Activated CD4-positive, alpha-beta memory T cell treated with anti-CD3 and anti-CD28 coated beads, Interleukin-2, amount 10 ng/mL, durations not matched to agents 7 days and 5 days (primary cell): ENCODE measurements at regions not wholly inside any gene's neighbourhood (a gene's known extent, or its start where the extent isn't known, plus 50 kb on each side); places are given as distances from the start of the nearest gene placed in this dataset.

Source experiments
- CTCF ChIA-PET: fragments of 350-600 bp; sonication (Branson Sonifier 250); formaldehyde crosslinking; loops from one replicate; lab custom pipeline; 2021; ENCODE audit warnings: antibody characterized with exemption, inconsistent platforms; lab: Charles Lee
- POLR2A ChIA-PET: fragments of 350-600 bp; sonication (Branson Sonifier 250); formaldehyde crosslinking; loops from one replicate; lab custom pipeline; 2021; ENCODE audit warnings: antibody characterized with exemption; lab: Charles Lee
- DNase-seq: peaks from one replicate; pipeline ENCODE4 v3.0.0-alpha.2; 2020
- H3K27ac Mint-ChIP-seq: one replicate; pipeline ENCODE4 v1.8.0; 2021; ENCODE audit warnings: mild to moderate bottlenecking, mixed read lengths
- H3K27me3 Mint-ChIP-seq: one replicate; pipeline ENCODE4 v1.8.0; 2021; ENCODE audit warnings: mixed read lengths
- H3K36me3 Mint-ChIP-seq: one replicate; pipeline ENCODE4 v1.8.0; 2021; ENCODE audit warnings: low read depth, mixed read lengths
- H3K4me1 Mint-ChIP-seq: one replicate; pipeline ENCODE4 v1.8.0; 2021; ENCODE audit warnings: mixed read lengths
- H3K4me3 Mint-ChIP-seq: one replicate; pipeline ENCODE4 v1.8.0; 2021; ENCODE audit warnings: mild to moderate bottlenecking, mixed read lengths
- H3K9me3 Mint-ChIP-seq: one replicate; pipeline ENCODE4 v1.8.0; 2021; ENCODE audit warnings: mixed read lengths

GRCh38 chr5:173515526-173515925 lies 100.9 kb downstream of the BOD1 start:
- CTCF ChIA-PET = no interaction called here
- H3K36me3 Mint-ChIP-seq = no peaks in the 10 kb centered on the region

GRCh38 chr5:173514661-173515060 lies 101.8 kb downstream of the BOD1 start:
- POLR2A ChIA-PET = no interaction called here
- no peak overlapping the region for H3K4me3 Mint-ChIP-seq
- H3K4me1 Mint-ChIP-seq = peaks cover 13% of the 10 kb centered on the region
- H3K9me3 Mint-ChIP-seq = no peaks in the 10 kb centered on the region
- H3K27ac Mint-ChIP-seq = no peak overlapping the region
- H3K36me3 Mint-ChIP-seq = no peaks in the 10 kb centered on the region
- CTCF ChIA-PET = no interaction called here
- no peak for DNase-seq
- peaks cover 21% of the 10 kb centered on the region for H3K27me3 Mint-ChIP-seq

More at GRCh38 chr5:173515526-173515925, 100.9 kb downstream of the BOD1 start:
- POLR2A ChIA-PET = no interaction called here
- peaks cover 21% of the 10 kb centered on the region for H3K27me3 Mint-ChIP-seq
- H3K4me3 Mint-ChIP-seq = no peak overlapping the region
- H3K9me3 Mint-ChIP-seq = no peaks in the 10 kb centered on the region
- H3K27ac Mint-ChIP-seq = no peak overlapping the region
- peaks cover 13% of the 10 kb centered on the region for H3K4me1 Mint-ChIP-seq
- no peak for DNase-seq

DNA sequence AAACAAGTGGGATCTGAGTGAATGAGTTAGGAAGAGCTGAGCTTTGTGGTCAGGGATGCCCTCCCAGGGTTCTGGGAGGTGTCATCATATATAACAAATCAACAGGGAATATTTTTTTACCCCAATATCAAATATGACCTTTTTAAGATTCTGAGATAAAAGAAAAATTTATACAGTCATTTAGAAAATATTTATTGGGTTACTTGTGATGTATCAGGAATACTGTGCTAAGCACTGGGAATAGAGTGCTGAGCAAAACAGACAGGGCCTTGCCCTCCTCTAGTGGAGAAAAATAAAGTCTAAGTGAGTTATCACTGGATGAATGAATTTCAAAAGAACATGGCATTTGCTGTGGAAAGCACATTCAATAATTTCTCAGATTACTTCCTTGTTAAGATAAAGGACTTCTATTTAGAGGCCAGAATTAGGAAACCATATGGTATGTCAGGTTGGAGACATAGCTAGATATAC lies 102.9 kb downstream of the BOD1 start:
- Mint-ChIP-seq H3K4me1 (peaks cover 13% of the 10 kb centered on the region), H3K27me3 (peaks cover 19% of the 10 kb centered on the region), H3K9me3 (no peaks in the 10 kb centered on the region), H3K36me3 (no peaks in the 10 kb centered on the region), H3K27ac (no peak overlapping the region), H3K4me3 (no peak overlapping the region)
- CTCF ChIA-PET = no interaction called here
- no peak for DNase-seq
- POLR2A ChIA-PET = no interaction called here

DNA sequence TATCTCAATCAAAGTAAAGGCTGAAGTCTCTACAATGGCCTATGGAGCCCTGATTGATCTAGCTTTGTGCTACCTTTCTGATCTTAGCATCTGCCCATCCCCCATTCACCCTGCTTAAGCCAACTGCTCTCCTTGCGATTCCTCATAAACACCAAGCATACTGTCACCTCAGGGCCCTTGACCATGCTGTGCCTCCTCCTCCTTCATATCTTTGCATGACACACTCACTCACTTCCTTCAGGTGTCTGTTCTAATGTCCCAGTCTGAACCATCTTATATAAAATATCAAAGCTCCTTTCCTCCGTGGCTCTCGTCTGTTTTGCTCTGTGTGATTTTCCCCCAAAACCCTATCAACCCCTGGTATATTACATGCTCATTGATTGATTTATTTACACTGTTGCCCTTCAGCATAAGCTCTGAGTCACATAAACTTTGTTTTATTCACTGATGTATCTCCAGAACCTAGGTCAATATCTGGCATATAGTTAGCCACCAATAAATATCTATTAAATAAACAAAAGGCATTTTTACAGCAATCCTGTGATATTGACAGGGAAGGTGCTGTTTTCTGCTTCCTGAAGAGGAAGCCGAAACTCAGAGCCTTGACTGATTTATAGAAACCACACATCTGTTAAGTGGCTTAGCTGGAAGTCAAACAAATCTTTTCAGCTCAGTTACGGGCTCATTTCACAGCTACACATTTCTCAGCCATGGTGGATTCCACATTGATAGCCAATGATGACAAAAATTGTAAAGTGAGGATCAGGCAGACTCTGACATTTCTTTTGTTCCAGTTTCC lies 103.6 kb downstream of the BOD1 start:
- Mint-ChIP-seq H3K4me3 (no peak overlapping the region), H3K9me3 (no peaks in the 10 kb centered on the region), H3K4me1 (peaks cover 13% of the 10 kb centered on the region), H3K36me3 (no peaks in the 10 kb centered on the region), H3K27ac (no peak overlapping the region), H3K27me3 (peaks cover 18% of the 10 kb centered on the region)
- no peak for DNase-seq
- ChIA-PET POLR2A (no interaction called here), CTCF (no interaction called here)

DNA sequence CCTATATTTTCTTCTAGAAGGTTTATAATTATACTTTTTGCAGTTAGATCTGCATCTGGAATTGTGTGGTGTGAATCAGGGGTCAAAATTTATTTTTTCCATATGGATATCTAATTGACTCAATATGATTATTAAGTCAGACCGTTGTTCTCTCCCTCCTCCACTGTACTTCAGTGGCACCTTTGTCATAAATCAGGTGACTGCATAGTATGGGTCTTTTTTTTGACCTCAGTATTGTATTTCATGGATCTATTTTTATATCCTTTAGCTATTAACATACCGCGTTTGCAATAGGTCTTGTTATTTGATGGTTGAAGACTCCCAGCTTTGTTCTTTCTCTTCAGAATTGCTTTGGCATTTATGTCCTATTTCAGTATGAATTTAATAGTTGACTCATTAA lies 107.4 kb downstream of the BOD1 start:
- POLR2A ChIA-PET = no interaction called here
- no peak overlapping the region for H3K4me3 Mint-ChIP-seq
- CTCF ChIA-PET = no interaction called here

GRCh38 chr5:173507171-173507570 lies 109.3 kb downstream of the BOD1 start:
- no peak for DNase-seq
- Mint-ChIP-seq H3K4me1 (peaks cover 3% of the 10 kb centered on the region), H3K27ac (no peak overlapping the region), H3K4me3 (no peak overlapping the region), H3K9me3 (no peaks in the 10 kb centered on the region), H3K27me3 (peaks cover 5% of the 10 kb centered on the region), H3K36me3 (no peaks in the 10 kb centered on the region)
- ChIA-PET POLR2A (no interaction called here), CTCF (no interaction called here)

More for the DNA sequence above, 107.4 kb downstream of the BOD1 start:
- Mint-ChIP-seq H3K27ac (no peak overlapping the region), H3K4me1 (peaks cover 13% of the 10 kb centered on the region), H3K9me3 (no peaks in the 10 kb centered on the region), H3K36me3 (no peaks in the 10 kb centered on the region), H3K27me3 (peaks cover 17% of the 10 kb centered on the region)
- no peak for DNase-seq

DNA sequence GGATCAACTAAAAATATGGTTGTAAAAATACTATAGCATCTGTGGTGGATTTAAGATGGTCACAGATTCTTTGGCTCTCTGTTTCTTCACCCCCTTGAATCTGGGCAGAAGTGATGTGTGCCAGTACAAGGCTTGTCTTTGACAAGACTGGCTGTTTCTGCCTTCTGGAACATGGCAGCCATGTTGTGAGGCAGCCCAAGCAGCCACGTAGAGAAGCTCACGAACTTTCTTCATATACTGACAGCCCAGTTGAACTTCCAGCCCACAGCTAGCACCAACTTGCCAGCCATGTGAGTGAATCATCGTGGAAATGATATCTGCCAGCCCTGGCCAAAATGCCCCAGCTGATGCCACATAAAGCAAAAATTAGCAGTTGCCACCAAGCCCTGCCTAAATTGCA lies 110.8 kb downstream of the BOD1 start:
- ChIA-PET POLR2A (no interaction called here), CTCF (no interaction called here)
- H3K27me3 Mint-ChIP-seq = no peaks in the 10 kb centered on the region
- no peaks in the 10 kb centered on the region for H3K9me3 Mint-ChIP-seq
- H3K4me3 Mint-ChIP-seq = no peak overlapping the region
- H3K27ac Mint-ChIP-seq = no peak overlapping the region
- DNase-seq = no peak
- H3K36me3 Mint-ChIP-seq = no peaks in the 10 kb centered on the region
- H3K4me1 Mint-ChIP-seq = no peaks in the 10 kb centered on the region

DNA sequence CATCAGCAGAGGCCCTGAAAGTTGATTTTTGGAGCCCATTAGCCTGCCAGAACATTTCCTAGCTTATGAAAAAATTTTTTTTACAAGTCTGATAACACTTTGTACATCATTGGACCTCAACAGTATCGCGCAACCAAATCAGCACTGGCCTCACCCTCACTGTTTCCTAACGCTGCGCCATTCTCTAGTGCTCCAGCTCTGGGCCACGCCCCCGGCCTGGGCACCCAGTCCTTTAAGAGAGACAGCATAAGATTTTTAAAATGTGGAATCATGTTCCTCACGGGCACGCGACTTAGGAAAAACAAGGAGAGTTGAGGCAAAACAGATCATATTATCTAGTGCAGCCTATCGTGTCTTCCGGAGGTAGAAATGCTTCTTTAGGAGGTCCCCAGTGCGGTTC lies 114.5 kb downstream of the BOD1 start:
- Mint-ChIP-seq H3K27ac (no peak overlapping the region), H3K9me3 (no peaks in the 10 kb centered on the region), H3K4me3 (no peak overlapping the region), H3K4me1 (no peaks in the 10 kb centered on the region), H3K27me3 (no peaks in the 10 kb centered on the region), H3K36me3 (no peaks in the 10 kb centered on the region)
- DNase-seq = no peak
- ChIA-PET CTCF (no interaction called here), POLR2A (no interaction called here)

GRCh38 chr5:173501271-173501670 lies 115.2 kb downstream of the BOD1 start:
- Mint-ChIP-seq H3K36me3 (no peaks in the 10 kb centered on the region), H3K4me3 (no peak overlapping the region), H3K4me1 (no peaks in the 10 kb centered on the region), H3K27ac (no peak overlapping the region), H3K27me3 (no peaks in the 10 kb centered on the region), H3K9me3 (no peaks in the 10 kb centered on the region)
- no peak for DNase-seq
- ChIA-PET CTCF (no interaction called here), POLR2A (no interaction called here)

DNA sequence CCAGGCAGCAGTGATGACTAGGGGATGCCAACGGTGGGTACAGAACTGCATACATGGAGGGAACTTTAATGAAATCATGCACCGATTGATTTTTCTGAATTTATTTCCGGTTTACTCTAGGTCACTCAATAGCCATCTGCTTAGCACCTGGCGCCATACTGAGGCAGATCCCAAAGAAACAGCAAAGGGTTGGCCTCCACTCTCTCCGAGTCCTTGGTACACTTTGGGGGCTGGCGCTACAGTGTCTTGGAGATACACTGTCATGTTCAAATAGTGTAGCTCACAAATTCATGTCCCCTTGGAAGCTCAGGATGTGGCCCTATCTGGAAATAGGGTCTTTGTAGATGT lies 116.3 kb downstream of the BOD1 start:
- Mint-ChIP-seq H3K27me3 (no peaks in the 10 kb centered on the region), H3K4me1 (no peaks in the 10 kb centered on the region), H3K9me3 (no peaks in the 10 kb centered on the region), H3K27ac (no peak overlapping the region), H3K36me3 (no peaks in the 10 kb centered on the region), H3K4me3 (no peak overlapping the region)
- ChIA-PET CTCF (no interaction called here), POLR2A (no interaction called here)
- no peak for DNase-seq

DNA sequence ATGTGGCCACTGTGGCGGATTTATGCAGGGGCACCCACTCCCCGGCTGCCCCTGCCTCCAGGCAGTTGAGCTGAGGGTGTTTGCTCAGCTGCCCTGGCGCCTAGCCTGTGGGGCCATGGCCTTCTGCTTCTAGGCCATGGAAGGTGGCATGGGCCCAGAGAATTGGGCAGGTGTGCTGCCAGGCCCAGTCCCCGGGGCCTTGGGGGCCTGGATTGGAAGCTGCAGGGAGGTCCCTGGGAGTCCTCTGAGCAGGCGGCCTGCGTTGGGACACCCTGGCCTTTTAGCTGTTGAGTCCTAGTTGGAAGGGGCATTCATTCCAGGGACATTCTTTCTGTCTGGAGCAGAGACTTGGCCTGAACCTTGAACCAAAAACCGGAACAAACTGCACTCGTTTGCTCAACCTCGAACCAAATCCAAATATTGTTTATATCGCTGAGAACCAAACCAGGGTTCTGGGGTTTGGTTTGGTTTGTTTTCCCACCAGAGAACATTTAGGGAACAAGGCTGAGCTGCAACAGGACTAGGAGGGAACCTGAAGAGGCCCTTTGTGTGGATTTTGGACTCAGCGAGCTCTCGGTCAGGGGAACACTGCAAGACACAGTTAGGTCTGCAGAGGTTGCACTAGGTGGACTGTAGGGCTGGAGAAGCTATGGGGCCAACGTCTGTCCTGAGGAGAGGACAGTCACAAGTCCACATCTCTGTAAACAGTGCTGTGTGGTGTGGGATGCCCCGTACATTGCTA lies 116.8 kb downstream of the BOD1 start:
- Mint-ChIP-seq H3K27ac (no peak overlapping the region), H3K36me3 (no peaks in the 10 kb centered on the region), H3K4me3 (no peak overlapping the region), H3K4me1 (no peaks in the 10 kb centered on the region), H3K9me3 (no peaks in the 10 kb centered on the region), H3K27me3 (no peaks in the 10 kb centered on the region)
- DNase-seq = no peak
- POLR2A ChIA-PET = no interaction called here
- CTCF ChIA-PET = no interaction called here

GRCh38 chr5:173498739-173499470 lies 117.5 kb downstream of the BOD1 start:
- no peak overlapping the region for H3K27ac Mint-ChIP-seq

DNA sequence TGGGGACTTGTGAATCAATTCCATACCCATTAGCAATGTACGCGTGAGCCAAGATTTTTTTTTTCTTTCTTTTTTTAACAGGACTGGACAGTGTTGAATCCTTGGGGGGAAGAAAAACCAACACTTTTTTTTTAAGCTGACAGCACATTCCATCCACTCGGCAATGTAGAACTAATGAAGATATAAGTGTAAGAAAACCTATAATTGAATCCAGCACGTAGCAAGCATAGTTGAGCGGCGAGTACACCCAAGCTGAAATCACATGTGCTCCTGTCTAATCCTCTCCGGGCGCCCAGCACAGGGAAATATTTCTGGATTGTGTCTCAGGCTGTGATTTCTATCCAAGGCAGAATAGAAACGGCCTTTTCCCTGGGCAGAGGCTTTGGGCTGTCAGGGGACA lies 118.2 kb downstream of the BOD1 start:
- ChIA-PET POLR2A (no interaction called here), CTCF (no interaction called here)
- Mint-ChIP-seq H3K4me1 (no peaks in the 10 kb centered on the region), H3K36me3 (no peaks in the 10 kb centered on the region), H3K27me3 (peaks cover 1% of the 10 kb centered on the region), H3K27ac (no peak overlapping the region), H3K9me3 (no peaks in the 10 kb centered on the region), H3K4me3 (no peak overlapping the region)
- no peak for DNase-seq

More at GRCh38 chr5:173498739-173499470, 117.5 kb downstream of the BOD1 start:
- H3K36me3 Mint-ChIP-seq = no peaks in the 10 kb centered on the region
- H3K27me3 Mint-ChIP-seq = no peaks in the 10 kb centered on the region
- POLR2A ChIA-PET = no interaction called here
- no peaks in the 10 kb centered on the region for H3K4me1 Mint-ChIP-seq
- CTCF ChIA-PET = no interaction called here
- DNase-seq = no peak
- no peak overlapping the region for H3K4me3 Mint-ChIP-seq
- no peaks in the 10 kb centered on the region for H3K9me3 Mint-ChIP-seq
